ENCODE measurements at regions not wholly inside any gene's neighbourhood (a gene's known extent, or its start where the extent isn't known, plus 50 kb on each side); places are given as distances from the start of the nearest gene placed in this dataset.

DNA sequence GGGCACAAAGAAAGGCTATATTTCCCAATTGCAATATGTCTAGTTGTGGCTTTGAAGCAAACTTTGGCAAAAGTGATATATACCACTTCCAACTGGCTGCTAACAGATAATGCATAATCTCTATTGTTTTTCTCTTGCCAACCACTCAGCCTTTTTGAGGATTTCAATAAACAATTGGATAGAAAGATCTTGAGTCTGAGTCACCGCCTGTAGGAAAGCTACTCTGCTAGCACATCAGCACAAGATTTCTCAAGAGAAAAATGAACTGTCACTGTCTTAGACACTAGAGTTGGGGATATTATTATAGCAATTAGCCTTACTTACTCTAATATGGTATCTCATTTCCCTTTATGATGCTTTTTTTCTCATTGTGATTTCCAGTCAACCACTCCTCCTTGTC, 119.7 kb downstream of the SST start:
- H3K27ac ChIP-seq (replicated peaks), result no peak overlapping the region
- no peaks in the 10 kb centered on the region for H3K27me3 ChIP-seq (ENCODE audit: insufficient read depth, poor library complexity, severe bottlenecking)
- no peak for DNase-seq (ENCODE audit: low read depth in 1 of 2, low spot score in 1 of 2)
- no peak for TF ChIP-seq REST (IDR thresholded peaks at IDR 0.05; ENCODE audit: insufficient replicate concordance, low read depth)
- no peak for TF ChIP-seq GABPA (IDR thresholded peaks at IDR 0.05; ENCODE audit: low read depth)
- TF ChIP-seq SPI1 (IDR thresholded peaks at IDR 0.05; ENCODE audit: borderline replicate concordance, low read depth), result no peak
- no peak for TF ChIP-seq POLR2AphosphoS5 (IDR thresholded peaks at IDR 0.05; ENCODE audit: low read depth)
- TF ChIP-seq, protein P1, sequence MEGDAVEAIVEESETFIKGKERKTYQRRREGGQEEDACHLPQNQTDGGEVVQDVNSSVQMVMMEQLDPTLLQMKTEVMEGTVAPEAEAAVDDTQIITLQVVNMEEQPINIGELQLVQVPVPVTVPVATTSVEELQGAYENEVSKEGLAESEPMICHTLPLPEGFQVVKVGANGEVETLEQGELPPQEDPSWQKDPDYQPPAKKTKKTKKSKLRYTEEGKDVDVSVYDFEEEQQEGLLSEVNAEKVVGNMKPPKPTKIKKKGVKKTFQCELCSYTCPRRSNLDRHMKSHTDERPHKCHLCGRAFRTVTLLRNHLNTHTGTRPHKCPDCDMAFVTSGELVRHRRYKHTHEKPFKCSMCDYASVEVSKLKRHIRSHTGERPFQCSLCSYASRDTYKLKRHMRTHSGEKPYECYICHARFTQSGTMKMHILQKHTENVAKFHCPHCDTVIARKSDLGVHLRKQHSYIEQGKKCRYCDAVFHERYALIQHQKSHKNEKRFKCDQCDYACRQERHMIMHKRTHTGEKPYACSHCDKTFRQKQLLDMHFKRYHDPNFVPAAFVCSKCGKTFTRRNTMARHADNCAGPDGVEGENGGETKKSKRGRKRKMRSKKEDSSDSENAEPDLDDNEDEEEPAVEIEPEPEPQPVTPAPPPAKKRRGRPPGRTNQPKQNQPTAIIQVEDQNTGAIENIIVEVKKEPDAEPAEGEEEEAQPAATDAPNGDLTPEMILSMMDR (IDR thresholded peaks at IDR 0.05; ENCODE audit: insufficient read depth, low read length), result no peak
- no peak overlapping the region for H3K4me3 ChIP-seq (replicated peaks; ENCODE audit: insufficient read depth, low read length)

- no peak for DNase-seq (ENCODE audit: low read depth in 1 of 2, low spot score in 1 of 2)
- H3K4me3 ChIP-seq (replicated peaks; ENCODE audit: insufficient read depth, low read length), result no peak overlapping the region
- H3K27ac ChIP-seq (replicated peaks), result no peak overlapping the region
- TF ChIP-seq REST (IDR thresholded peaks at IDR 0.05; ENCODE audit: insufficient replicate concordance, low read depth) (no peak), GABPA (IDR thresholded peaks at IDR 0.05; ENCODE audit: low read depth) (no peak), POLR2AphosphoS5 (IDR thresholded peaks at IDR 0.05; ENCODE audit: low read depth) (no peak), SPI1 (IDR thresholded peaks at IDR 0.05; ENCODE audit: borderline replicate concordance, low read depth) (no peak)
- TF ChIP-seq, protein P1 (IDR thresholded peaks at IDR 0.05; ENCODE audit: insufficient read depth, low read length), result no peak
- no peaks in the 10 kb centered on the region for H3K27me3 ChIP-seq (ENCODE audit: insufficient read depth, poor library complexity, severe bottlenecking)
These were observed 124.8 kb downstream of the SST start for GRCh38 chr3:187545366-187545765.

DNA sequence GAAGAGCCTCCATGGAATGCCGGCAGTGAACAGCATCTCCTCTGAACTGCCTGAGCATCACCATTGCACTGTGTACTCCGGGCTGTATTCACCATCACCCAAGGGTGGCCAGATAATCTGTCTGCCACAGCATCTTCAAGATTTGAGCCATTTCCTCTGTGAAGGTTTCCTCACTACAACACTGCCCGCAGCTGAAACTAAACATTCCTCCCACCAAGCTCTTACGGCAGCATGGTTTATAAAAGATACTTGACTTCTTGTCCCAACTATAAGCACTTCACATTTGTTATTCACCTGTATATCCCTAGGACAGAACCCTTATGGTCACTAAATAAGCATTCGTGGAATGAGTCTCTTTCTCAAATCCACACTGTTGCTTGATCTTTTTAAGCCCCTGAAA, 125.9 kb downstream of the SST start:
- H3K27ac ChIP-seq (replicated peaks), result no peak overlapping the region
- no peak for DNase-seq (ENCODE audit: low read depth in 1 of 2, low spot score in 1 of 2)
- peaks cover 2% of the 10 kb centered on the region for H3K27me3 ChIP-seq (ENCODE audit: insufficient read depth, poor library complexity, severe bottlenecking)
- H3K4me3 ChIP-seq (replicated peaks; ENCODE audit: insufficient read depth, low read length), result no peak overlapping the region
- TF ChIP-seq SPI1 (IDR thresholded peaks at IDR 0.05; ENCODE audit: borderline replicate concordance, low read depth) (no peak), REST (IDR thresholded peaks at IDR 0.05; ENCODE audit: insufficient replicate concordance, low read depth) (no peak), POLR2AphosphoS5 (IDR thresholded peaks at IDR 0.05; ENCODE audit: low read depth) (no peak), GABPA (IDR thresholded peaks at IDR 0.05; ENCODE audit: low read depth) (no peak)
- TF ChIP-seq, protein P1 (IDR thresholded peaks at IDR 0.05; ENCODE audit: insufficient read depth, low read length), result no peak

Measured in HL-60 (cell line).